HFFc6 (cell line): ENCODE measurements at regions not wholly inside any gene's neighbourhood (a gene's known extent, or its start where the extent isn't known, plus 50 kb on each side); places are given as distances from the start of the nearest gene placed in this dataset.
A peak's percentile ranks its signal among the peaks of the same experiment; 100 is the strongest.

Experiments
- DNase-seq: peaks from one replicate; pipeline ENCODE4 v3.0.0-alpha.2; 2018
- H3K27ac Mint-ChIP-seq: 2 replicates; pipeline ENCODE4 v1.8.0; 2020; ENCODE audit warnings: mild to moderate bottlenecking, mixed read lengths
- H3K27me3 Mint-ChIP-seq: 2 replicates; pipeline ENCODE4 v1.8.0; 2021; ENCODE audit warnings: mild to moderate bottlenecking, moderate library complexity, mixed read lengths; ENCODE audit not compliant: insufficient read depth
- H3K36me3 Mint-ChIP-seq: 2 replicates; pipeline ENCODE4 v1.8.0; 2021; ENCODE audit warnings: low read depth, mixed read lengths
- H3K4me1 Mint-ChIP-seq: 2 replicates; pipeline ENCODE4 v1.8.0; 2020; ENCODE audit warnings: low read depth, mixed read lengths
- H3K4me3 Mint-ChIP-seq: 2 replicates; pipeline ENCODE4 v1.8.0; 2020; ENCODE audit warnings: mild to moderate bottlenecking, moderate library complexity, mixed read lengths
- H3K9me3 Mint-ChIP-seq: 2 replicates; pipeline ENCODE4 v1.8.0; 2020; ENCODE audit warnings: mild to moderate bottlenecking, mixed read lengths
- TF ChIP-seq, protein P1 (sequence below): fragments of 200-600 bp; sonication (generic); IDR thresholded peaks from 2 replicates; pipeline ENCODE4 v1.5.0; 2021; ENCODE audit warnings: antibody characterized with exemption, mild to moderate bottlenecking

DNA sequence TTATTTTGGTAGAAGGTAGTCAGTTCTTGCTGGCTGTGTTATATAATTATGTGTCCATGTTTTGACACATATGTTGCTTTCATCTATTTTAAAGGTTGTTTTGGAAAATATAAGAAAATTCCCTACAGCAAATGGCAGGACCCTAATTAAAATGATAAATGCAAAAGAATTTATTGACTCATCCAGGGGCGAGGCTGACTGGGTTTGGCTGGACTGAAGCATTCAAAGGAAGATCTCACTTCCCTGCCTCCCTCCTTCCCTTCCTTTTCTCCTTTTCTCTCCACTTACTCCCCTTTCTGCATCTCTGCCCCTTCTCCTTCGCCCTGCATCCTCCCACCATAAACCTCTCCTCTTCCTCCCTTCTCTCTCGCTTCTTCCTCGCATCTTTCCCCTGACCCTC lies 129.6 kb downstream of the SNAPC1 start:
- Mint-ChIP-seq H3K36me3 (no peaks in the 10 kb centered on the region), H3K4me3 (no peak overlapping the region), H3K27ac (0 out of 2 replicates have a peak overlapping the region, but pooled peaks have one; percentile 17), H3K9me3 (no peaks in the 10 kb centered on the region), H3K27me3 (peaks cover 18% of the 10 kb centered on the region; the same call in 1 of the 2 replicates), H3K4me1 (peaks cover 18% of the 10 kb centered on the region)
- no peak for DNase-seq
- TF ChIP-seq, protein P1, sequence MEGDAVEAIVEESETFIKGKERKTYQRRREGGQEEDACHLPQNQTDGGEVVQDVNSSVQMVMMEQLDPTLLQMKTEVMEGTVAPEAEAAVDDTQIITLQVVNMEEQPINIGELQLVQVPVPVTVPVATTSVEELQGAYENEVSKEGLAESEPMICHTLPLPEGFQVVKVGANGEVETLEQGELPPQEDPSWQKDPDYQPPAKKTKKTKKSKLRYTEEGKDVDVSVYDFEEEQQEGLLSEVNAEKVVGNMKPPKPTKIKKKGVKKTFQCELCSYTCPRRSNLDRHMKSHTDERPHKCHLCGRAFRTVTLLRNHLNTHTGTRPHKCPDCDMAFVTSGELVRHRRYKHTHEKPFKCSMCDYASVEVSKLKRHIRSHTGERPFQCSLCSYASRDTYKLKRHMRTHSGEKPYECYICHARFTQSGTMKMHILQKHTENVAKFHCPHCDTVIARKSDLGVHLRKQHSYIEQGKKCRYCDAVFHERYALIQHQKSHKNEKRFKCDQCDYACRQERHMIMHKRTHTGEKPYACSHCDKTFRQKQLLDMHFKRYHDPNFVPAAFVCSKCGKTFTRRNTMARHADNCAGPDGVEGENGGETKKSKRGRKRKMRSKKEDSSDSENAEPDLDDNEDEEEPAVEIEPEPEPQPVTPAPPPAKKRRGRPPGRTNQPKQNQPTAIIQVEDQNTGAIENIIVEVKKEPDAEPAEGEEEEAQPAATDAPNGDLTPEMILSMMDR: no peak

DNA sequence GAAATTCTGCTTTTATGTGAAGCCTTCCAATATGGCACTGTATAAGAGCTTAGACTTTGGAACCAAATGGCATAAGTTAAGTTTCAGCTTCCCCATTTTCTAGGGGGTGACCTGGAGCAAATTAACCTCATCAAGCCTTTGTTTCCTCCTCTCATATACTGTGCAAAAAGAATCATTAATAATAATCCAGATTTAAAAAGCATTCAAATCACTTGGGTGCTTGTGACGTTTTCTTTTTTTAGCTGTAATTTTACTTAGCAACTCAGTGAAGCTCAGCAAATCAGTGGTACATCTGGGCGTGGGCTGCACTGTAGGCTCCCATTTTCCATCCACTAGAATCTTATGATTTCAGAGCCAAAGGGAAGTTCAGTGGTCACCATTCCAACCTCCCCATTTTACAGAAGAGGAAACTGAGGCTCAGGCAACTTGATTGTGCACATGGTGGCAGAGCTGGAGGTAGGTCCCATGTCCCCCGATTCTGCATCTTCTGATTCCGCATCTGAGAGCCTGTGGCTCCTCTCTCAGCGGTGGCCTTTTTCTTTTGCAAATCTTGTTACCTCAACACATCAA lies 131.2 kb downstream of the SNAPC1 start:
- Mint-ChIP-seq H3K36me3 (no peaks in the 10 kb centered on the region), H3K9me3 (no peaks in the 10 kb centered on the region), H3K4me3 (no peak overlapping the region), H3K4me1 (peaks cover 18% of the 10 kb centered on the region), H3K27me3 (peaks cover 24% of the 10 kb centered on the region; the same call in 1 of the 2 replicates), H3K27ac (no peak overlapping the region)
- TF ChIP-seq, protein P1: no peak
- DNase-seq: no peak

DNA sequence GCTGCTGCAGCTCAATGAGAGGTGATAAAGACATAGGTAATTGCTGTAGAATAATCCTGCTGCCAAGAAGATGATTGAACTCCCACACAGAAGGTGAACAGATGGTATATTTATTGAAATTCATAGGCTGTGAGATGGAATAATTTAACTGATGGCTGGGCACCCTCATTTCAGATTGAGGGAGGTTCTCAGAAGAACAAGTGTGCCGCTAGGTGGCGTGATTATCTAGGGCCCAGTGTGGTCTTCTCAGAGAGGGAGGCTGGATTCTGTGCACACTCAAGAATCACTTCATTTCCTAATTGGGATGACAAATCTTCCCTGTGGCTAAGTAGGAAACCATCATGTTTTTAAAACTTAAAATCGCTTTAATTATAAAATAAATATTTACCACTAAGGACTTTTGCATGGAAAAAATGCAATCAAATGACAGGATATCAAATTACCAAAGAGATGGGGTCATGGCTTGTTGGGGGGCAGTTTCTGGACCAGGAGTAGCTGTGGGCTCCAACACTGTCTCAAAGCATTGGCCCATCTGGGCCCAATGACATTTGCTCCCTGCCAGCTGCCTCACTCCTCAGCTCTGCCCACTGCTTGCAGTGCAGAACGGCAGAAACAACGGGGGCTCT lies 132.3 kb downstream of the SNAPC1 start:
- TF ChIP-seq, protein P1: peak; percentile 90
- peaks cover 18% of the 10 kb centered on the region for H3K4me1 Mint-ChIP-seq
- no peaks in the 10 kb centered on the region for H3K36me3 Mint-ChIP-seq
- H3K27ac Mint-ChIP-seq: no peak overlapping the region
- H3K27me3 Mint-ChIP-seq: peaks cover 21% of the 10 kb centered on the region; the same call in 1 of the 2 replicates
- no peak overlapping the region for H3K4me3 Mint-ChIP-seq
- DNase-seq: peak; percentile 46
- H3K9me3 Mint-ChIP-seq: no peaks in the 10 kb centered on the region

DNA sequence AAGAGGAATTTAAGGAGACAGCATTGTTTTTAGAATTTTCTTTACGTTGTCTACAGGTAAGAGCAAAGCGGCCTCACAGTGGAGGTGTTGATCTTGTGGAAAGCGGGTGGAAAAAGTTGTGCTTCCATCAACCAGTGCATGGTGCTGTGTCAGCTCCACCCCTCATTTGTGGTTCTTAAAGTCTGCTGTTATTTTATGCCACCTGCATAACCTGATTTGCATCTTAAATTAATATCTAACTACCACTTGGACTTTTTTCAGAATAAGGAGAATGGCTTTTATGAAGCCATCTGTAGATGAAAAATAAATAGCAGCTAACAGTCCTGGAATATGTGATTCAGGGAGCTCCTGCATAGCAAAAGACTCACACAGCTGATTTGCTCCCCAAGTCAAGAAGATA lies 135.1 kb downstream of the SNAPC1 start:
- Mint-ChIP-seq H3K36me3 (no peaks in the 10 kb centered on the region), H3K4me1 (peaks cover 4% of the 10 kb centered on the region), H3K27me3 (peaks cover 9% of the 10 kb centered on the region; the same call in 1 of the 2 replicates), H3K9me3 (no peaks in the 10 kb centered on the region), H3K27ac (no peak overlapping the region), H3K4me3 (no peak overlapping the region)
- no peak for DNase-seq
- TF ChIP-seq, protein P1: no peak

DNA sequence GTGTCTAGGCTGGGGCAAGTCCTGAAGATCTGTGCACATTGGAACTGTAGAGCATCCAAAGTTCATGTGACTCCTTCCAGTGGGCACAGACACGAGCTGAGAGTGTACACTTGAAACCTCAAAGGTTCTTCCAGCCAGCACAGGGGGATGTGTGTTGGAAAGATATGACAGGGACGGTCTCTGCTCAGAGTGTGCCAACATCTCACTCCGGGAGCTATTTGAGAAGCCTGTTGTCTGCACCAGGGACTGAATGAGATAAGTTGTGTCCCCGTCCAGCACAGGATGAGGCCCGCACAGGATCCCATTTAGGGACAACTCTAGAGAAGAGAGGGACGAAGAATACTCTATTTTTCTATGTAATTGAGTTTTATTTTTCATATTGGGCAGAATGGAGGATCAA lies 136.3 kb downstream of the SNAPC1 start:
- Mint-ChIP-seq H3K4me3 (no peak overlapping the region), H3K4me1 (no peaks in the 10 kb centered on the region), H3K36me3 (no peaks in the 10 kb centered on the region), H3K27me3 (peaks cover 9% of the 10 kb centered on the region; the same call in 1 of the 2 replicates), H3K27ac (no peak overlapping the region), H3K9me3 (no peaks in the 10 kb centered on the region)
- TF ChIP-seq, protein P1: no peak
- no peak for DNase-seq
